ENCODE measurements at regions not wholly inside any gene's neighbourhood (a gene's known extent, or its start where the extent isn't known, plus 50 kb on each side); places are given as distances from the start of the nearest gene placed in this dataset.
"Not testable (repeated sequence)": the region's sequence is repeated elsewhere in the genome, so short reads cannot be mapped to it uniquely, and the experiment has no call there.

DNA sequence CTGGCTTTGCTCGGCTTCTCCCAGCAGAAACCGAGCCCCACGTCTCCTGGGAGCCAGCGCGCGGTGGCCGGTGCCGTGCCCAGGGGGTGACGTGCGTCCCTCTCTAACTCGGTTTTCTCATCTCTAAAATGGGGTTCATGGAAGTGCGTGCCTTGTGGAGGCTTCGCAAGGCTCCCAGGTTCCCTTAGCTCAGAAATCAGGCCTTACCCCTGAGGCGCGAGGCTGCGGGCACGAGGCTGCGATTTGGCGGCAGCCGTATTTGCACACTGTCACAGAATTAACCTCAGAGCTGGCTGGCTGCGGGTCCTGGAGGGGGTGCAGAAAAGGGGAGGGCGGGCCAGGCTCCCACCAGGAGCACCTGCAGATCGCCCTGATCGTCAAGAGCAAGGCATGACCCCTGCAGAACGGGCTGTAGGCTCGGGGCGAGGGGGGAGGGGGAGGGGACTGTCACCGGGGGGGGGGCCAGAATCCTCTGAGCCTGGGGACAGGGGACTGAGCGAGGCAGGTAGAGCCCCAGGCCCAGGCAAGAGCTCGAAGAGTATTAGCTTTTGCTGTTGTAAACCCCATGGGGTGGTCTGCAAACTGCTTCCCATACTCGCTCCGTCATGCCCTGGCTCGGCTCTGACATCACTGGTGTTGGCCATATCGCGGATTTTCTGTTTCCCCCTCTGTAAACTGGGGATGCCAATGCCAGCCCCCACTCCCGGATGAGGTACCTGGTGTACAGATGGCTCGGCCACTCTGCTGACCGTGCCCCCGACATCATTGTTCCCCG lies 62.2 kb downstream of the CCNE1 start:
- WGBS (ENCODE audit: insufficient coverage): 42% methylated on average over 40 of the region's 40 CpGs
- TF ChIP-seq, protein P1, sequence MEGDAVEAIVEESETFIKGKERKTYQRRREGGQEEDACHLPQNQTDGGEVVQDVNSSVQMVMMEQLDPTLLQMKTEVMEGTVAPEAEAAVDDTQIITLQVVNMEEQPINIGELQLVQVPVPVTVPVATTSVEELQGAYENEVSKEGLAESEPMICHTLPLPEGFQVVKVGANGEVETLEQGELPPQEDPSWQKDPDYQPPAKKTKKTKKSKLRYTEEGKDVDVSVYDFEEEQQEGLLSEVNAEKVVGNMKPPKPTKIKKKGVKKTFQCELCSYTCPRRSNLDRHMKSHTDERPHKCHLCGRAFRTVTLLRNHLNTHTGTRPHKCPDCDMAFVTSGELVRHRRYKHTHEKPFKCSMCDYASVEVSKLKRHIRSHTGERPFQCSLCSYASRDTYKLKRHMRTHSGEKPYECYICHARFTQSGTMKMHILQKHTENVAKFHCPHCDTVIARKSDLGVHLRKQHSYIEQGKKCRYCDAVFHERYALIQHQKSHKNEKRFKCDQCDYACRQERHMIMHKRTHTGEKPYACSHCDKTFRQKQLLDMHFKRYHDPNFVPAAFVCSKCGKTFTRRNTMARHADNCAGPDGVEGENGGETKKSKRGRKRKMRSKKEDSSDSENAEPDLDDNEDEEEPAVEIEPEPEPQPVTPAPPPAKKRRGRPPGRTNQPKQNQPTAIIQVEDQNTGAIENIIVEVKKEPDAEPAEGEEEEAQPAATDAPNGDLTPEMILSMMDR (IDR thresholded peaks at IDR 0.05): peak; percentile 46
- intact Hi-C loops (cut with micrococcal nuclease): loop anchor here (1.0 to 10.0 kb wide), 3 partner anchors 114 to 259 kb away; no protein-coding TSS in a partner anchor

DNA sequence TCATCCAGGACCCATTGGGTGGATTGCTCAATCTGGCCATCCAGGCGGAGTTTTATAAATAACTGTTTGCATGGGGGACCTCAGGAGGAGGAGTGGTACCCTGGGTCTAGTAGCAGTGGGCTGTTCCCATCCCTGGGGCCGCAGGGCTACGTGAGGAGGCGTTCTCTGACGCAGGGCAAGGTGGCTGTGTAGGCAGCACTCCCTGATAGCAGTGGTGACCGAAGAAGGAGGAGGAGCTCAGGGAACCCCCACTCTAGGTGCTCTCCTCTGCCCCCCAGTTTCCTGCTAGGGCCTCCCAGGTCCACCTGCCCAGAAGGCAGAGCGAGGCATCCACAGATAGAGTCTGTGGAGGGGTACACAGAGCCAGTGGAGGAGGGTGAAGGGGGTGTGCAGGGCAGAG lies 64.1 kb downstream of the CCNE1 start:
- Mint-ChIP-seq H3K9me3 (no peaks in the 10 kb centered on the region), H3K36me3 (no peaks in the 10 kb centered on the region), H3K27ac (no peak overlapping the region), H3K4me1 (peaks cover 0 to 6% of the 10 kb centered on the region in 2 donors), H3K4me3 (no peak overlapping the region), H3K27me3 (ENCODE audit: low read depth in 2 of 2) (peaks cover 31 to 58% of the 10 kb centered on the region in 2 donors)
- TF ChIP-seq, protein P1 (IDR thresholded peaks at IDR 0.05): no peak
- intact Hi-C loops (cut with micrococcal nuclease): loop anchor here (10.0 kb wide), 1 partner anchor 261 kb away; no protein-coding TSS in a partner anchor
- DNase-seq (no peak), ATAC-seq (no peak)
- WGBS (ENCODE audit: insufficient coverage): 88% methylated on average over 7 of the region's 7 CpGs
- Histone ChIP-seq H3K27ac (ENCODE audit: low read length) (no peak overlapping the region), H3K4me1 (ENCODE audit: control insufficient read depth, insufficient read depth, low read length) (peaks cover 18% of the 10 kb centered on the region), H3K9me3 (ENCODE audit: control insufficient read depth, insufficient read depth, low read length) (no peaks in the 10 kb centered on the region), H3K27me3 (ENCODE audit: control insufficient read depth, insufficient read depth, low read length) (peaks cover 7% of the 10 kb centered on the region), H3K36me3 (ENCODE audit: control insufficient read depth, insufficient read depth, low read length) (no peaks in the 10 kb centered on the region), H3K4me3 (ENCODE audit: low read length) (no peak overlapping the region)

More for the DNA sequence above, 62.2 kb downstream of the CCNE1 start:
- peak overlapping the region; percentile 68 for H3K4me3 Mint-ChIP-seq
- H3K4me3 ChIP-seq (ENCODE audit: low read length): no peak overlapping the region
- no peaks in the 10 kb centered on the region for H3K36me3 Mint-ChIP-seq
- peaks cover 18% of the 10 kb centered on the region for H3K4me1 ChIP-seq (ENCODE audit: control insufficient read depth, insufficient read depth, low read length)
- DNase-seq (no peak), ATAC-seq (peak in 1 of 3 donors; percentile 2)
- no peaks in the 10 kb centered on the region for H3K9me3 ChIP-seq (ENCODE audit: control insufficient read depth, insufficient read depth, low read length)
- no peaks in the 10 kb centered on the region for H3K9me3 Mint-ChIP-seq
- no peaks in the 10 kb centered on the region for H3K36me3 ChIP-seq (ENCODE audit: control insufficient read depth, insufficient read depth, low read length)
- H3K27ac ChIP-seq (ENCODE audit: low read length): no peak overlapping the region
- H3K4me1 Mint-ChIP-seq: peaks cover 0 to 6% of the 10 kb centered on the region in 2 donors
- no peak overlapping the region for H3K27ac Mint-ChIP-seq
- peaks cover 32 to 52% of the 10 kb centered on the region in 2 donors for H3K27me3 Mint-ChIP-seq (ENCODE audit: low read depth in 2 of 2)
- H3K27me3 ChIP-seq (ENCODE audit: control insufficient read depth, insufficient read depth, low read length): peaks cover 7% of the 10 kb centered on the region

DNA sequence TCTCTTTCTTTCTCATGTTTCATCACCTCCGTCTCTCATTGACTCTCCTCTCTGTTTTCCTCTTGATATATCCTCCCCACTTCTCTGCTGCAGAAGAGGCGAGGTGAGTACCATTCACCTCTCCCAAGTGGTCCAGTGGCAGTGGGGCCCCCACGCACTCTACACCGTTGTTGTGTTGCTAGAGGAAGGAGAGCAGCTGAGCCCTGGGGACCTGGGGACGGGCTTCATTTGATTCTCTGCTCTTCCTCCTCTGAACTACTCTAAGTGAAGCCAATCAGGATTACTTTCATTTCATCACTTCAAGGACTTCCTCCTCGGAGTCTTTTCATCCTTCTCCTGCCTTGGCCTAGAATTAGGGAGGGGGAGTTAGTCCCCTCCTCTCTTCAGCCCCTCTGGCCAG lies 64.6 kb downstream of the CCNE1 start:
- no peaks in the 10 kb centered on the region for H3K36me3 Mint-ChIP-seq
- H3K36me3 ChIP-seq (ENCODE audit: control insufficient read depth, insufficient read depth, low read length): no peaks in the 10 kb centered on the region
- intact Hi-C loops (cut with micrococcal nuclease): loop anchor here (10.0 kb wide), 1 partner anchor 262 kb away; no protein-coding TSS in a partner anchor
- H3K27ac ChIP-seq (ENCODE audit: low read length): no peak overlapping the region
- H3K9me3 Mint-ChIP-seq: no peaks in the 10 kb centered on the region
- H3K4me3 Mint-ChIP-seq: peak overlapping the region; percentile 3
- peaks cover 18% of the 10 kb centered on the region for H3K4me1 ChIP-seq (ENCODE audit: control insufficient read depth, insufficient read depth, low read length)
- no peak for ATAC-seq
- peaks cover 7% of the 10 kb centered on the region for H3K27me3 ChIP-seq (ENCODE audit: control insufficient read depth, insufficient read depth, low read length)
- H3K4me1 Mint-ChIP-seq: peaks cover 0 to 6% of the 10 kb centered on the region in 2 donors
- H3K27ac Mint-ChIP-seq: no peak overlapping the region
- no peak overlapping the region for H3K4me3 ChIP-seq (ENCODE audit: low read length)
- no peaks in the 10 kb centered on the region for H3K9me3 ChIP-seq (ENCODE audit: control insufficient read depth, insufficient read depth, low read length)
- no peak for DNase-seq
- TF ChIP-seq, protein P1 (IDR thresholded peaks at IDR 0.05): no peak
- H3K27me3 Mint-ChIP-seq (ENCODE audit: low read depth in 2 of 2): peaks cover 26 to 53% of the 10 kb centered on the region in 2 donors
- WGBS (ENCODE audit: insufficient coverage): 80% methylated on average over 1 of the region's 6 CpGs

DNA sequence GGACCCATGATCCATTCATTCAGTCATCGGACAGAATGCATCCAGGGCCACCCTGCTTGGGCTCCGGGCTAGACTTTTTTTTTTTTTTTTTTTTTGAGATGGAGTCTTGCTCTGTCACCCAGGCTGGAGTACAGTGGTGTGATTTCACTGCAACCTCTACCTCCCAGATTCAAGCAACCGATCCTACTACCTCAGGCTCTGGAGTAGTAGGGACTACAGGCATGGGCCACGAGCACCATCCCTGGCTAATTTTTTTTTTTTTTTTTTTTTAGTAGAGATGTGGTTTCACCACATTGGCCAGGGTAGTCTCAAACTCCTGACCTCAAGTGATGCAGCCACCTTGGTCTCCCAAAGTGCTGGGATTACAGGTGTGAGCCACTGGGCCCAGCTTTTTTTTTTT lies 65.1 kb downstream of the CCNE1 start:
- H3K4me1 ChIP-seq (ENCODE audit: control insufficient read depth, insufficient read depth, low read length): peaks cover 18% of the 10 kb centered on the region
- not testable (repeated sequence) for H3K27me3 ChIP-seq (ENCODE audit: control insufficient read depth, insufficient read depth, low read length); H3K27ac Mint-ChIP-seq; H3K4me3 Mint-ChIP-seq; H3K4me1 Mint-ChIP-seq; H3K9me3 ChIP-seq (ENCODE audit: control insufficient read depth, insufficient read depth, low read length); H3K27ac ChIP-seq (ENCODE audit: low read length); H3K36me3 ChIP-seq (ENCODE audit: control insufficient read depth, insufficient read depth, low read length); H3K36me3 Mint-ChIP-seq; H3K9me3 Mint-ChIP-seq; DNase-seq; ATAC-seq; H3K4me3 ChIP-seq (ENCODE audit: low read length)
- 89% methylated on average over 1 of the region's 4 CpGs for WGBS (ENCODE audit: insufficient coverage)
- H3K27me3 Mint-ChIP-seq (ENCODE audit: low read depth in 2 of 2): peaks cover 21 to 48% of the 10 kb centered on the region in 2 donors
- intact Hi-C loops (cut with micrococcal nuclease): loop anchor here (10.0 kb wide), 1 partner anchor 262 kb away; no protein-coding TSS in a partner anchor
